K562 (cell line): ENCODE measurements at regions not wholly inside any gene's neighbourhood (a gene's known extent, or its start where the extent isn't known, plus 50 kb on each side); places are given as distances from the start of the nearest gene placed in this dataset.

Experiments
- ATAC-seq: fragments of 200-7000 bp; cut with Tn5 transposase; 3 replicates; pipeline ENCODE4 v1.9.1; 2020; ENCODE audit warnings: moderate library complexity
- BruUV-seq: library from RNA; stranded (reverse); fragments of 400-500 nt; replicated peaks from 2 replicates; lab custom pipeline; 2021; lab: Mats Ljungman, UMichigan
- CTCF ChIA-PET: fragments of 300-600 bp; formaldehyde crosslinking; extraction: SDS; loops from one replicate; lab custom pipeline; 2021; ENCODE audit warnings: low intra/inter-chr PET ratio; lab: Yijun Ruan, JAX
- POLR2A ChIA-PET: fragments of 300-600, 350-650 bp; sonication (Branson Sonifier 250); formaldehyde crosslinking; extraction: SDS; loops from one replicate; lab custom pipeline; 2021; ENCODE audit warnings: antibody characterized with exemption, inconsistent platforms; lab: Yijun Ruan, JAX
- DNase-seq, 4 experiments: peaks; one replicate each; pipeline versions ENCODE4 v3.0.0 to v3.0.0-alpha.2; 2011 to 2018; ENCODE audit warnings: low spot score in 3 of 4, mixed read lengths in 3 of 4; ENCODE audit errors: extremely low read depth in 1 of 4
- FAIRE-seq: peaks from 2 replicates; lab custom pipeline; 2011; peaks lifted over from hg19 to GRCh38; lab: Jason Lieb, UNC
- H2AFZ ChIP-seq: 2 replicates; pipeline ENCODE4 v1.6.0; 2011; ENCODE audit warnings: low read depth, low read length, control low read depth, inconsistent platforms
- H3K27ac ChIP-seq: fragments of 200-600 bp; 3 replicates; pipeline ENCODE4 v1.8.0; 2011; ENCODE audit warnings: low read depth, mild to moderate bottlenecking, control low read depth, inconsistent platforms, low read length, moderate library complexity, mixed read lengths; ENCODE audit errors: extremely low read depth
- H3K27me3 ChIP-seq, 2 experiments: fragments of 300-600 bp in 1 of 2; 2 replicates in 1 of 2; 3 replicates in 1 of 2; pipeline versions ENCODE4 v1.6.0 to v1.8.0; 2011; ENCODE audit warnings: inconsistent platforms in 2 of 2, low read length in 2 of 2, mild to moderate bottlenecking in 1 of 2, mixed read lengths in 1 of 2, moderate library complexity in 1 of 2; ENCODE audit not compliant: control insufficient read depth in 2 of 2, insufficient read depth in 2 of 2
- H3K36me3 ChIP-seq: fragments of 300-600 bp; 3 replicates; pipeline ENCODE4 v1.8.0; 2011; ENCODE audit warnings: mild to moderate bottlenecking, low read length, inconsistent platforms; ENCODE audit not compliant: control insufficient read depth, insufficient read depth
- H3K4me1 ChIP-seq, 2 experiments: fragments of 200-600 bp in 1 of 2; replicated peaks in 1 of 2; 2 replicates in 1 of 2; 3 replicates in 1 of 2; pipeline versions ENCODE4 v1.5.1 to v1.8.0; 2011; ENCODE audit warnings: inconsistent platforms in 2 of 2, low read length in 2 of 2, mild to moderate bottlenecking in 1 of 2, mixed read lengths in 1 of 2, moderate library complexity in 1 of 2; ENCODE audit not compliant: control insufficient read depth in 2 of 2, insufficient read depth in 2 of 2
- H3K4me2 ChIP-seq: 2 replicates; pipeline ENCODE4 v1.6.1; 2011; ENCODE audit warnings: low read length, control low read depth, inconsistent platforms, mixed read lengths; ENCODE audit not compliant: insufficient read depth
- H3K4me3 ChIP-seq: fragments of 200-600 bp; sonication (generic), shearing (Covaris generic); 2 replicates; pipeline ENCODE4 v1.5.1; 2016; ENCODE audit warnings: control low read depth, inconsistent platforms
- H3K79me2 ChIP-seq: fragments of 200-600 bp; 3 replicates; pipeline ENCODE4 v1.8.0; 2011; ENCODE audit warnings: low read length, inconsistent platforms; ENCODE audit not compliant: control insufficient read depth, insufficient read depth
- H3K9ac ChIP-seq, 2 experiments: 2 replicates each; pipeline versions ENCODE4 v1.6.0 to v1.6.1; 2011; ENCODE audit warnings: low read depth in 2 of 2, low read length in 2 of 2, control low read depth in 1 of 2, inconsistent platforms in 1 of 2, mild to moderate bottlenecking in 1 of 2, mixed read lengths in 1 of 2; ENCODE audit not compliant: insufficient read depth in 1 of 2
- H3K9me1 ChIP-seq: one replicate; pipeline ENCODE4 v1.6.0; 2011; ENCODE audit warnings: inconsistent platforms, mild to moderate bottlenecking, low read length, moderate library complexity; ENCODE audit not compliant: control insufficient read depth, insufficient read depth
- H3K9me3 ChIP-seq: replicated peaks from 2 replicates; pipeline ENCODE4 v1.5.1; 2011; ENCODE audit warnings: low read depth, low read length, inconsistent platforms; ENCODE audit not compliant: control insufficient read depth, insufficient read depth
- H4K20me1 ChIP-seq: replicated peaks from 2 replicates; pipeline ENCODE4 v1.6.1; 2011; ENCODE audit warnings: low read length, inconsistent platforms, mixed read lengths; ENCODE audit not compliant: control insufficient read depth, insufficient read depth
- HES1 ChIP-seq: fragments of 450-650 bp; IDR thresholded peaks from 2 replicates; pipeline ENCODE4 v1.6.1; 2016; ENCODE audit warnings: low read depth, mild to moderate bottlenecking, moderate library complexity
- NFE2L1 ChIP-seq: fragments of 450-650 bp; IDR thresholded peaks from 2 replicates; pipeline ENCODE4 v1.6.1; 2016; ENCODE audit warnings: missing genetic modification characterization, low read depth, mild to moderate bottlenecking, missing compliant biosample characterization, moderate library complexity, borderline replicate concordance
- RBM25 ChIP-seq: fragments of 200-400 bp; formaldehyde crosslinking; IDR thresholded peaks from 2 replicates; pipeline ENCODE4 v1.6.1; 2018; ENCODE audit warnings: low read length, low read depth, moderate library complexity; ENCODE audit not compliant: severe bottlenecking
- TCF7L2 ChIP-seq: fragments of 150-350 bp; IDR thresholded peaks from 2 replicates; pipeline ENCODE4 v1.6.1; 2016; ENCODE audit warnings: low read depth, mild to moderate bottlenecking, low read length, moderate library complexity
- ZBTB11 ChIP-seq, 3 experiments: fragments of 200-800 bp in 1 of 3; fragments of 250-450 bp in 1 of 3; fragments of 450-650 bp in 1 of 3; sonication (Bioruptor Pico) in 1 of 3; sonication (Bioruptor generic) in 1 of 3; formaldehyde crosslinking in 1 of 3; IDR thresholded peaks; 2 replicates each; pipeline versions ENCODE4 v1.6.1 to v1.8.0; 2016 to 2022; ENCODE audit warnings: mild to moderate bottlenecking in 2 of 3, missing genetic modification characterization in 2 of 3, missing compliant biosample characterization in 1 of 3, moderate library complexity in 1 of 3
- WGBS: fragments of 100-300 bp; shearing (Covaris generic); methylation state at CpG from one replicate; pipeline ENCODE4 v1.1.6; 2016; ENCODE audit warnings: low coverage, mixed read lengths; ENCODE audit not compliant: insufficient coverage; ENCODE audit errors: missing lambda C conversion rate; 5-methylcytosine and 5-hydroxymethylcytosine counted together
- in situ Hi-C: fragments of 300-500 bp; cut with MboI; formaldehyde crosslinking; loops from 4 replicates; pipeline ENCODE4 v1.15.0; 2018; ENCODE audit warnings: inconsistent platforms, mixed read lengths
- intact Hi-C: fragments of 100-400 bp; cut with micrococcal nuclease; formaldehyde crosslinking; loops from 2 replicates; pipeline ENCODE4 v1.14.2; 2022

GRCh38 chr11:39268176-39268690, 2191.2 kb downstream of the LRRC4C start:
- no peaks in the 10 kb centered on the region for H3K36me3 ChIP-seq
- no peak for FAIRE-seq
- H3K9me3 ChIP-seq, result no peaks in the 10 kb centered on the region
- TF ChIP-seq HES1, result no peak
- TF ChIP-seq RBM25, result no peak
- H3K9me1 ChIP-seq, result no peaks in the 10 kb centered on the region
- no peaks in the 10 kb centered on the region for H3K79me2 ChIP-seq
- ATAC-seq, result no peak
- no peaks in the 10 kb centered on the region for H4K20me1 ChIP-seq
- H3K4me1 ChIP-seq, result no peaks in the 10 kb centered on the region
- no peak overlapping the region for H3K27ac ChIP-seq
- H2AFZ ChIP-seq, result no peak overlapping the region
- ChIA-PET POLR2A (no interaction called here), CTCF (no interaction called here)
- no TSS peak for BruUV-seq
- H3K27me3 ChIP-seq, result no peaks in the 10 kb centered on the region
- no peak overlapping the region for H3K4me3 ChIP-seq
- in situ Hi-C loops (no loop called here), intact Hi-C loops (no loop called here)
- H3K4me2 ChIP-seq, result no peak overlapping the region
- no peak overlapping the region for H3K9ac ChIP-seq
- WGBS, result 0% methylated on average over 3 of the region's 3 CpGs
- no peak for DNase-seq

- DNase-seq, result no peak
- WGBS, result 14% methylated on average over 1 of the region's 1 CpG
- POLR2A ChIA-PET, result no interaction called here
- no peak overlapping the region for H3K9ac ChIP-seq
- no peak for ATAC-seq
- in situ Hi-C loops, result no loop called here
- intact Hi-C loops, result no loop called here
- no peaks in the 10 kb centered on the region for H3K27me3 ChIP-seq
- FAIRE-seq, result no peak
- no TSS peak for BruUV-seq
- no peaks in the 10 kb centered on the region for H4K20me1 ChIP-seq
- H3K4me3 ChIP-seq, result no peak overlapping the region
- H3K4me2 ChIP-seq, result no peak overlapping the region
- CTCF ChIA-PET, result no interaction called here
- H3K9me3 ChIP-seq, result no peaks in the 10 kb centered on the region; the same call in 1 of the 2 replicates
- no peaks in the 10 kb centered on the region for H3K4me1 ChIP-seq
- H3K9me1 ChIP-seq, result no peaks in the 10 kb centered on the region
- H2AFZ ChIP-seq, result no peak overlapping the region
- H3K79me2 ChIP-seq, result no peaks in the 10 kb centered on the region
- TF ChIP-seq NFE2L1 (no peak), TCF7L2 (no peak), ZBTB11 (CRISPR knock-in tag; IDR thresholded peaks at IDR 0.05) (no peak)
- TF ChIP-seq, all 486 proteins: peak for 0
- Histone ChIP-seq H3K36me3 (no peaks in the 10 kb centered on the region), H3K27ac (no peak overlapping the region)
Measured at GRCh38 chr11:39255648-39256047, 2203.8 kb downstream of the LRRC4C start.
